Type B pancreatic cell (in vitro differentiated cells): ENCODE measurements at regions not wholly inside any gene's neighbourhood (a gene's known extent, or its start where the extent isn't known, plus 50 kb on each side); places are given as distances from the start of the nearest gene placed in this dataset.

Source experiments
- DNase-seq: peaks from one replicate; pipeline ENCODE4 v3.0.0; 2021; ENCODE audit warnings: mixed read lengths; ENCODE audit not compliant: unreplicated experiment; ENCODE audit errors: extremely low spot score
- H3K27ac Mint-ChIP-seq: 2 replicates; pipeline ENCODE4 v1.8.0; 2021; ENCODE audit warnings: mild to moderate bottlenecking, mixed read lengths
- H3K27me3 Mint-ChIP-seq: 2 replicates; pipeline ENCODE4 v1.8.0; 2021; ENCODE audit warnings: mixed read lengths
- H3K36me3 Mint-ChIP-seq: 2 replicates; pipeline ENCODE4 v1.8.0; 2021; ENCODE audit warnings: mixed read lengths
- H3K4me1 Mint-ChIP-seq: one replicate; pipeline ENCODE4 v1.8.0; 2021; ENCODE audit warnings: mixed read lengths; ENCODE audit not compliant: unreplicated experiment
- H3K4me3 Mint-ChIP-seq: 2 replicates; pipeline ENCODE4 v1.8.0; 2021; ENCODE audit warnings: mild to moderate bottlenecking, mixed read lengths
- H3K9me3 Mint-ChIP-seq: 2 replicates; pipeline ENCODE4 v1.8.0; 2021; ENCODE audit warnings: mixed read lengths
- CTCF ChIP-seq: fragments of 200-600 bp; sonication (generic); conservative IDR thresholded peaks from 2 replicates; pipeline ENCODE4 v1.5.0; 2021; ENCODE audit warnings: antibody characterized with exemption, mild to moderate bottlenecking

- no peak overlapping the region for H3K4me3 Mint-ChIP-seq
- TF ChIP-seq CTCF: no peak
- no peak for DNase-seq
- no peaks in the 10 kb centered on the region for H3K36me3 Mint-ChIP-seq
- no peaks in the 10 kb centered on the region for H3K27me3 Mint-ChIP-seq
- no peaks in the 10 kb centered on the region for H3K9me3 Mint-ChIP-seq
- H3K4me1 Mint-ChIP-seq: no peaks in the 10 kb centered on the region
- H3K27ac Mint-ChIP-seq: no peak overlapping the region
These were observed 131.9 kb downstream of the NOL4 start for GRCh38 chr18:34092796-34093195.

GRCh38 chr18:34086370-34086769 is 138.3 kb downstream of the NOL4 start:
- Mint-ChIP-seq H3K27me3 (no peaks in the 10 kb centered on the region), H3K27ac (no peak overlapping the region), H3K9me3 (no peaks in the 10 kb centered on the region), H3K36me3 (no peaks in the 10 kb centered on the region), H3K4me1 (no peaks in the 10 kb centered on the region), H3K4me3 (no peak overlapping the region)
- no peak for DNase-seq
- TF ChIP-seq CTCF: no peak

GRCh38 chr18:34085140-34085739 is 139.5 kb downstream of the NOL4 start:
- no peaks in the 10 kb centered on the region for H3K36me3 Mint-ChIP-seq
- no peak for DNase-seq
- H3K9me3 Mint-ChIP-seq: no peaks in the 10 kb centered on the region
- H3K4me3 Mint-ChIP-seq: no peak overlapping the region
- no peaks in the 10 kb centered on the region for H3K4me1 Mint-ChIP-seq
- H3K27ac Mint-ChIP-seq: no peak overlapping the region
- no peak for TF ChIP-seq CTCF
- H3K27me3 Mint-ChIP-seq: no peaks in the 10 kb centered on the region

- no peak for DNase-seq
- H3K27me3 Mint-ChIP-seq: no peaks in the 10 kb centered on the region
These were observed 140.1 kb downstream of the NOL4 start for GRCh38 chr18:34084635-34085034.

GRCh38 chr18:34083910-34084535 is 140.7 kb downstream of the NOL4 start:
- Mint-ChIP-seq H3K4me1 (no peaks in the 10 kb centered on the region), H3K27ac (no peak overlapping the region), H3K4me3 (no peak overlapping the region), H3K36me3 (no peaks in the 10 kb centered on the region), H3K9me3 (no peaks in the 10 kb centered on the region), H3K27me3 (no peaks in the 10 kb centered on the region)
- TF ChIP-seq CTCF: no peak
- DNase-seq: no peak

More at GRCh38 chr18:34084635-34085034, 140.1 kb downstream of the NOL4 start:
- Mint-ChIP-seq H3K4me1 (no peaks in the 10 kb centered on the region), H3K36me3 (no peaks in the 10 kb centered on the region), H3K4me3 (no peak overlapping the region), H3K9me3 (no peaks in the 10 kb centered on the region), H3K27ac (no peak overlapping the region)
- TF ChIP-seq CTCF: no peak
